ENCODE measurements at regions not wholly inside any gene's neighbourhood (a gene's known extent, or its start where the extent isn't known, plus 50 kb on each side); places are given as distances from the start of the nearest gene placed in this dataset.
A peak's percentile ranks its signal among the peaks of the same experiment; 100 is the strongest.

- no peaks in the 10 kb centered on the region for H3K4me1 ChIP-seq (ENCODE audit: insufficient read depth)
- H4K20me1 ChIP-seq (replicated peaks; ENCODE audit: insufficient read depth), result no peaks in the 10 kb centered on the region
- TF ChIP-seq, protein P1, sequence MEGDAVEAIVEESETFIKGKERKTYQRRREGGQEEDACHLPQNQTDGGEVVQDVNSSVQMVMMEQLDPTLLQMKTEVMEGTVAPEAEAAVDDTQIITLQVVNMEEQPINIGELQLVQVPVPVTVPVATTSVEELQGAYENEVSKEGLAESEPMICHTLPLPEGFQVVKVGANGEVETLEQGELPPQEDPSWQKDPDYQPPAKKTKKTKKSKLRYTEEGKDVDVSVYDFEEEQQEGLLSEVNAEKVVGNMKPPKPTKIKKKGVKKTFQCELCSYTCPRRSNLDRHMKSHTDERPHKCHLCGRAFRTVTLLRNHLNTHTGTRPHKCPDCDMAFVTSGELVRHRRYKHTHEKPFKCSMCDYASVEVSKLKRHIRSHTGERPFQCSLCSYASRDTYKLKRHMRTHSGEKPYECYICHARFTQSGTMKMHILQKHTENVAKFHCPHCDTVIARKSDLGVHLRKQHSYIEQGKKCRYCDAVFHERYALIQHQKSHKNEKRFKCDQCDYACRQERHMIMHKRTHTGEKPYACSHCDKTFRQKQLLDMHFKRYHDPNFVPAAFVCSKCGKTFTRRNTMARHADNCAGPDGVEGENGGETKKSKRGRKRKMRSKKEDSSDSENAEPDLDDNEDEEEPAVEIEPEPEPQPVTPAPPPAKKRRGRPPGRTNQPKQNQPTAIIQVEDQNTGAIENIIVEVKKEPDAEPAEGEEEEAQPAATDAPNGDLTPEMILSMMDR (conservative IDR thresholded peaks at IDR 0.05; ENCODE audit: low read depth in 2 of 2), result peak in 1 of 2 experiments; percentile 13; a peak in 2 of 4 replicates
- TF ChIP-seq, protein P2, sequence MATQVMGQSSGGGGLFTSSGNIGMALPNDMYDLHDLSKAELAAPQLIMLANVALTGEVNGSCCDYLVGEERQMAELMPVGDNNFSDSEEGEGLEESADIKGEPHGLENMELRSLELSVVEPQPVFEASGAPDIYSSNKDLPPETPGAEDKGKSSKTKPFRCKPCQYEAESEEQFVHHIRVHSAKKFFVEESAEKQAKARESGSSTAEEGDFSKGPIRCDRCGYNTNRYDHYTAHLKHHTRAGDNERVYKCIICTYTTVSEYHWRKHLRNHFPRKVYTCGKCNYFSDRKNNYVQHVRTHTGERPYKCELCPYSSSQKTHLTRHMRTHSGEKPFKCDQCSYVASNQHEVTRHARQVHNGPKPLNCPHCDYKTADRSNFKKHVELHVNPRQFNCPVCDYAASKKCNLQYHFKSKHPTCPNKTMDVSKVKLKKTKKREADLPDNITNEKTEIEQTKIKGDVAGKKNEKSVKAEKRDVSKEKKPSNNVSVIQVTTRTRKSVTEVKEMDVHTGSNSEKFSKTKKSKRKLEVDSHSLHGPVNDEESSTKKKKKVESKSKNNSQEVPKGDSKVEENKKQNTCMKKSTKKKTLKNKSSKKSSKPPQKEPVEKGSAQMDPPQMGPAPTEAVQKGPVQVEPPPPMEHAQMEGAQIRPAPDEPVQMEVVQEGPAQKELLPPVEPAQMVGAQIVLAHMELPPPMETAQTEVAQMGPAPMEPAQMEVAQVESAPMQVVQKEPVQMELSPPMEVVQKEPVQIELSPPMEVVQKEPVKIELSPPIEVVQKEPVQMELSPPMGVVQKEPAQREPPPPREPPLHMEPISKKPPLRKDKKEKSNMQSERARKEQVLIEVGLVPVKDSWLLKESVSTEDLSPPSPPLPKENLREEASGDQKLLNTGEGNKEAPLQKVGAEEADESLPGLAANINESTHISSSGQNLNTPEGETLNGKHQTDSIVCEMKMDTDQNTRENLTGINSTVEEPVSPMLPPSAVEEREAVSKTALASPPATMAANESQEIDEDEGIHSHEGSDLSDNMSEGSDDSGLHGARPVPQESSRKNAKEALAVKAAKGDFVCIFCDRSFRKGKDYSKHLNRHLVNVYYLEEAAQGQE (IDR thresholded peaks at IDR 0.05; ENCODE audit: unreplicated experiment), result no peak
- no peak for TF ChIP-seq STAT1 (IDR thresholded peaks at IDR 0.05; ENCODE audit: unreplicated experiment)
- H3K27me3 ChIP-seq (ENCODE audit: insufficient read depth), result no peaks in the 10 kb centered on the region
- no peaks in the 10 kb centered on the region for H3K36me3 Mint-ChIP-seq (ENCODE audit: low read depth)
- no peak overlapping the region for H3K27ac ChIP-seq (ENCODE audit: low read depth)
- ATAC-seq, result no peak; the same call in 1 of the 3 replicates
- no peak overlapping the region for H3K27ac Mint-ChIP-seq
- no peak overlapping the region for H3K4me3 Mint-ChIP-seq
- H3K4me1 Mint-ChIP-seq, result no peaks in the 10 kb centered on the region
- peak; percentile 8 for DNase-seq (ENCODE audit: low spot score)
- H3K4me3 ChIP-seq, result no peak overlapping the region
- no peak overlapping the region for H3K4me2 ChIP-seq
- no peak overlapping the region for H2AFZ ChIP-seq
- H3K9me3 Mint-ChIP-seq, result no peaks in the 10 kb centered on the region
- H3K79me2 ChIP-seq (replicated peaks; ENCODE audit: insufficient read depth), result no peaks in the 10 kb centered on the region
- no peaks in the 10 kb centered on the region for H3K36me3 ChIP-seq (ENCODE audit: insufficient read depth)
- no peaks in the 10 kb centered on the region for H3F3A ChIP-seq (replicated peaks; ENCODE audit: low read depth)
- peaks cover 4% of the 10 kb centered on the region for H3K27me3 Mint-ChIP-seq (ENCODE audit: insufficient read depth, low read depth, poor library complexity)
- H3K9me2 ChIP-seq (ENCODE audit: insufficient read depth), result no peaks in the 10 kb centered on the region
Measured at GRCh38 chr10:109328001-109328400, 595.3 kb downstream of the XPNPEP1 start.

DNA sequence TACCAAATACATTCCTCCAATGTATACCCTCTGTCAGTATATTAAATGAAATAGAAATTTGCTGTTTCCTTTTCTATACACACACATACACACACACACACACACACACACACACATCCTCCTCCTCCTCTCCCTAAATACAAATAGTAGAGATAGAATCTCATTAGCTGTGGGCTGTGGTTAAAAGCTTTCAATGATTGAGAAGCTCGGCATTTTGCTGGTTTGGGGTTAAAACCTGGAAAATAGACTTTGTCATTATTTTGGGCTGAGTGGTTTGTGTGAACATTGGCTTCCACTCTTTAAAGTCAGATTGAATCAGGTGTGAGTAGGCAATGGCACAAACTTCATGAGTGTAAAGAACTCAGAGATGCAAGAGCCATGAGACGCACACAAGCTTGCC lies 596.0 kb downstream of the XPNPEP1 start:
- Histone ChIP-seq H4K20me1 (replicated peaks; ENCODE audit: insufficient read depth) (no peaks in the 10 kb centered on the region), H3K4me3 (no peak overlapping the region), H3K9me2 (ENCODE audit: insufficient read depth) (no peaks in the 10 kb centered on the region), H3K27ac (ENCODE audit: low read depth) (no peak overlapping the region), H3K27me3 (ENCODE audit: insufficient read depth) (no peaks in the 10 kb centered on the region), H3K79me2 (replicated peaks; ENCODE audit: insufficient read depth) (no peaks in the 10 kb centered on the region), H3K36me3 (ENCODE audit: insufficient read depth) (no peaks in the 10 kb centered on the region), H2AFZ (no peak overlapping the region), H3F3A (replicated peaks; ENCODE audit: low read depth) (no peaks in the 10 kb centered on the region), H3K4me2 (no peak overlapping the region), H3K4me1 (ENCODE audit: insufficient read depth) (no peaks in the 10 kb centered on the region)
- TF ChIP-seq, protein P2 (IDR thresholded peaks at IDR 0.05; ENCODE audit: unreplicated experiment), result no peak
- no peak for TF ChIP-seq EZH2 (IDR thresholded peaks at IDR 0.05; ENCODE audit: low read depth, unreplicated experiment)
- no peak for TF ChIP-seq CREB1 (CRISPR knock-in tag; IDR thresholded peaks at IDR 0.05; ENCODE audit: low read depth)
- no peak for TF ChIP-seq ZNF331 (CRISPR knock-in tag; IDR thresholded peaks at IDR 0.05; ENCODE audit: low read depth)
- no peak for TF ChIP-seq ZNF114 (CRISPR knock-in tag; IDR thresholded peaks at IDR 0.05)
- no peak for TF ChIP-seq POLR2AphosphoS5 (IDR thresholded peaks at IDR 0.05; ENCODE audit: low read depth)
- no peak for TF ChIP-seq STAT1 (IDR thresholded peaks at IDR 0.05; ENCODE audit: unreplicated experiment)
- no peak for TF ChIP-seq ETS1 (IDR thresholded peaks at IDR 0.05)
- no peak for TF ChIP-seq EZH2phosphoT487 (IDR thresholded peaks at IDR 0.05; ENCODE audit: unreplicated experiment)
- Mint-ChIP-seq H3K9me3 (no peaks in the 10 kb centered on the region), H3K27me3 (ENCODE audit: insufficient read depth, low read depth, poor library complexity) (peaks cover 4% of the 10 kb centered on the region), H3K36me3 (ENCODE audit: low read depth) (no peaks in the 10 kb centered on the region), H3K4me3 (no peak overlapping the region), H3K4me1 (no peaks in the 10 kb centered on the region), H3K27ac (no peak overlapping the region)
- ATAC-seq, result no peak
- DNase-seq (ENCODE audit: low spot score), result no peak

Measured in GM23338 (cell line).